ENCODE measurements at regions not wholly inside any gene's neighbourhood (a gene's known extent, or its start where the extent isn't known, plus 50 kb on each side); places are given as distances from the start of the nearest gene placed in this dataset.

GRCh38 chr16:17986991-17987390, 349.5 kb downstream of the NPIPA8 start:
- TF ChIP-seq CTCF (conservative IDR thresholded peaks at IDR 0.05; ENCODE audit: low read depth, low read length): no peak
- H3K4me3 ChIP-seq (ENCODE audit: low read length): no peak overlapping the region
- DNase-seq (ENCODE audit: low read depth): no peak

GRCh38 chr16:17984810-17985209, 351.7 kb downstream of the NPIPA8 start:
- no peak overlapping the region for H3K4me3 ChIP-seq (ENCODE audit: low read length)
- DNase-seq (ENCODE audit: low read depth): no peak
- no peak for TF ChIP-seq CTCF (conservative IDR thresholded peaks at IDR 0.05; ENCODE audit: low read depth, low read length)

- TF ChIP-seq CTCF (conservative IDR thresholded peaks at IDR 0.05; ENCODE audit: low read depth, low read length): no peak
- H3K4me3 ChIP-seq (ENCODE audit: low read length): no peak overlapping the region
- no peak for DNase-seq (ENCODE audit: low read depth)
Measured at GRCh38 chr16:17983847-17984639, 352.5 kb downstream of the NPIPA8 start.

- no peak for TF ChIP-seq CTCF (conservative IDR thresholded peaks at IDR 0.05; ENCODE audit: low read depth, low read length)
- no peak for DNase-seq (ENCODE audit: low read depth)
- H3K4me3 ChIP-seq (ENCODE audit: low read length): no peak overlapping the region
Measured at GRCh38 chr16:17983114-17983513, 353.4 kb downstream of the NPIPA8 start.

GRCh38 chr16:17977260-17977659, 359.3 kb downstream of the NPIPA8 start:
- no peak overlapping the region for H3K4me3 ChIP-seq (ENCODE audit: low read length)
- TF ChIP-seq CTCF (conservative IDR thresholded peaks at IDR 0.05; ENCODE audit: low read depth, low read length): no peak
- no peak for DNase-seq (ENCODE audit: low read depth)

GRCh38 chr16:17972460-17972943, 364.0 kb downstream of the NPIPA8 start:
- no peak overlapping the region for H3K4me3 ChIP-seq (ENCODE audit: low read length)
- TF ChIP-seq CTCF (conservative IDR thresholded peaks at IDR 0.05; ENCODE audit: low read depth, low read length): no peak
- DNase-seq (ENCODE audit: low read depth): no peak

- DNase-seq (ENCODE audit: low read depth): no peak
- no peak overlapping the region for H3K4me3 ChIP-seq (ENCODE audit: low read length)
- TF ChIP-seq CTCF (conservative IDR thresholded peaks at IDR 0.05; ENCODE audit: low read depth, low read length): no peak
Measured at GRCh38 chr16:17970816-17971331, 365.7 kb downstream of the NPIPA8 start.
